ENCODE measurements at regions not wholly inside any gene's neighbourhood (a gene's known extent, or its start where the extent isn't known, plus 50 kb on each side); places are given as distances from the start of the nearest gene placed in this dataset.

GRCh38 chr2:217638031-217638430 lies 364.8 kb downstream of the TNS1 start:
- CTCF ChIA-PET, result interaction anchor here (5.1 kb wide), 1 partner anchor 12 kb away, joined by 24 read pairs; no protein-coding TSS in a partner anchor
- H3K36me3 ChIP-seq (ENCODE audit: control insufficient read depth, insufficient read depth, low read length), result no peaks in the 10 kb centered on the region
- POLR2A ChIA-PET, result no interaction called here
- no peaks in the 10 kb centered on the region for H3K27me3 ChIP-seq (ENCODE audit: control insufficient read depth, insufficient read depth, low read length)
- no peak for TF ChIP-seq CTCF (IDR thresholded peaks at IDR 0.05; ENCODE audit: insufficient read depth, low read depth, low read length)
- no peak for DNase-seq (ENCODE audit: low read depth)
- H3K4me3 ChIP-seq (ENCODE audit: low read depth, low read length), result no peak overlapping the region

- Histone ChIP-seq H3K27me3 (ENCODE audit: control insufficient read depth, insufficient read depth, low read length) (no peaks in the 10 kb centered on the region), H3K4me3 (ENCODE audit: low read depth, low read length) (no peak overlapping the region), H3K36me3 (ENCODE audit: control insufficient read depth, insufficient read depth, low read length) (no peaks in the 10 kb centered on the region)
- no peak for TF ChIP-seq CTCF (IDR thresholded peaks at IDR 0.05; ENCODE audit: insufficient read depth, low read depth, low read length)
- ChIA-PET CTCF (interaction anchor here (1.0 to 5.1 kb wide), 5 partner anchors 9 to 76 kb away, joined by 3 to 24 read pairs (median 5); no protein-coding TSS in a partner anchor), POLR2A (no interaction called here)
- no peak for DNase-seq (ENCODE audit: low read depth)
These were observed 365.7 kb downstream of the TNS1 start for GRCh38 chr2:217636991-217637561.

- no peak for TF ChIP-seq CTCF (IDR thresholded peaks at IDR 0.05; ENCODE audit: insufficient read depth, low read depth, low read length)
- no peaks in the 10 kb centered on the region for H3K36me3 ChIP-seq (ENCODE audit: control insufficient read depth, insufficient read depth, low read length)
- ChIA-PET POLR2A (no interaction called here), CTCF (interaction anchor here (1.0 to 5.1 kb wide), 5 partner anchors 9 to 15 kb away, joined by 3 to 24 read pairs (median 4); no protein-coding TSS in a partner anchor)
- no peak overlapping the region for H3K4me3 ChIP-seq (ENCODE audit: low read depth, low read length)
- no peak for DNase-seq (ENCODE audit: low read depth)
- H3K27me3 ChIP-seq (ENCODE audit: control insufficient read depth, insufficient read depth, low read length), result no peaks in the 10 kb centered on the region
These were observed 366.2 kb downstream of the TNS1 start for GRCh38 chr2:217636578-217636977.

- Histone ChIP-seq H3K4me3 (ENCODE audit: low read depth, low read length) (no peak overlapping the region), H3K36me3 (ENCODE audit: control insufficient read depth, insufficient read depth, low read length) (no peaks in the 10 kb centered on the region), H3K27me3 (ENCODE audit: control insufficient read depth, insufficient read depth, low read length) (peaks cover 2% of the 10 kb centered on the region; the same call in 1 of the 2 replicates)
- POLR2A ChIA-PET, result no interaction called here
- DNase-seq (ENCODE audit: low read depth), result no peak
- TF ChIP-seq CTCF (IDR thresholded peaks at IDR 0.05; ENCODE audit: insufficient read depth, low read depth, low read length), result no peak
- CTCF ChIA-PET, result interaction anchor here (0.8 to 5.1 kb wide), 3 partner anchors 15 to 72 kb away, joined by 3 to 24 read pairs (median 5); no protein-coding TSS in a partner anchor
These were observed 367.9 kb downstream of the TNS1 start for GRCh38 chr2:217634871-217635270.

- TF ChIP-seq CTCF (IDR thresholded peaks at IDR 0.05; ENCODE audit: insufficient read depth, low read depth, low read length), result no peak
- peaks cover 2% of the 10 kb centered on the region for H3K27me3 ChIP-seq (ENCODE audit: control insufficient read depth, insufficient read depth, low read length)
- no peaks in the 10 kb centered on the region for H3K36me3 ChIP-seq (ENCODE audit: control insufficient read depth, insufficient read depth, low read length)
- ChIA-PET POLR2A (no interaction called here), CTCF (interaction anchor here (3.5 kb wide), 1 partner anchor 19 kb away, joined by 17 read pairs; no protein-coding TSS in a partner anchor)
- no peak overlapping the region for H3K4me3 ChIP-seq (ENCODE audit: low read depth, low read length)
- no peak for DNase-seq (ENCODE audit: low read depth)
These were observed 370.8 kb downstream of the TNS1 start for GRCh38 chr2:217632043-217632442.

Measured in BJ (cell line).